IPS-18a (cell line): ENCODE measurements at regions not wholly inside any gene's neighbourhood (a gene's known extent, or its start where the extent isn't known, plus 50 kb on each side); places are given as distances from the start of the nearest gene placed in this dataset.
"Not testable (repeated sequence)": the region's sequence is repeated elsewhere in the genome, so short reads cannot be mapped to it uniquely, and the experiment has no call there.

Experiments
- H3K27ac ChIP-seq: one replicate; pipeline ENCODE4 v1.5.1; 2013; ENCODE audit warnings: low read length
- H3K27me3 ChIP-seq: one replicate; pipeline ENCODE4 v1.6.1; 2013; ENCODE audit warnings: mild to moderate bottlenecking, low read length; ENCODE audit not compliant: control insufficient read depth, insufficient read depth
- H3K36me3 ChIP-seq: one replicate; pipeline ENCODE4 v1.6.1; 2013; ENCODE audit warnings: low read depth, low read length; ENCODE audit not compliant: control insufficient read depth
- H3K4me1 ChIP-seq: one replicate; pipeline ENCODE4 v1.6.1; 2013; ENCODE audit warnings: low read depth, low read length; ENCODE audit not compliant: control insufficient read depth
- H3K4me3 ChIP-seq: one replicate; pipeline ENCODE4 v1.5.1; 2013; ENCODE audit warnings: low read length
- H3K9ac ChIP-seq: one replicate; pipeline ENCODE4 v1.6.1; 2013; ENCODE audit warnings: mild to moderate bottlenecking, low read length, moderate library complexity
- H3K9me3 ChIP-seq: one replicate; pipeline ENCODE4 v1.6.1; 2013; ENCODE audit warnings: low read depth, low read length; ENCODE audit not compliant: control insufficient read depth

- H3K27me3 ChIP-seq = no peaks in the 10 kb centered on the region
- no peaks in the 10 kb centered on the region for H3K4me1 ChIP-seq
- no peak overlapping the region for H3K4me3 ChIP-seq
- H3K9me3 ChIP-seq = no peaks in the 10 kb centered on the region
- H3K27ac ChIP-seq = no peak overlapping the region
- H3K36me3 ChIP-seq = no peaks in the 10 kb centered on the region
- H3K9ac ChIP-seq = no peak overlapping the region
Observed at GRCh38 chr2:239642406-239643004, 241.7 kb upstream of the HDAC4 start.

DNA sequence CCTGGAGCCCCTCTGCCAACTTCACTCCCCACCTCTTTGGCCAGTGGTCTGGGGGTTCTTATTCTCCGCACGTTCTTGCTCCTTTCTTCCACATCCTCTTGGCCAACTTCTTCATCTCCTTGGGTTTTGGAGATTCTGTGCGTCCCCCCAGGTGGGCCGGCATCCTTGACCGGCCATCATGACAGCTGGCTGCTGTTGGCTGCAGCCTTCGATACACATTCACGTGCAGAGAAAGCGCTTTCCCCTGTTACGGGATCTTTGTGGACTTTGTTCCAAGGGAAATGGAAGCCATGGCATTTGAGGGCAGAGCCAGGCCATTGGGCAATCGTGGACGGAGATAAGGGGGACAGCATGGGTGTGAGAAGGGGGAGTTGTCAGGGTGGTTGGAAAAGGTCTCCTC is 241.1 kb upstream of the HDAC4 start:
- H3K36me3 ChIP-seq, H3K4me1 ChIP-seq, H3K4me3 ChIP-seq, H3K27me3 ChIP-seq, H3K9ac ChIP-seq, H3K27ac ChIP-seq, H3K9me3 ChIP-seq: not testable (repeated sequence)

GRCh38 chr2:239640676-239641578 is 240.1 kb upstream of the HDAC4 start:
- H3K9ac ChIP-seq = no peak overlapping the region
- no peaks in the 10 kb centered on the region for H3K4me1 ChIP-seq
- no peaks in the 10 kb centered on the region for H3K36me3 ChIP-seq
- H3K27me3 ChIP-seq = no peaks in the 10 kb centered on the region
- no peak overlapping the region for H3K4me3 ChIP-seq
- no peak overlapping the region for H3K27ac ChIP-seq
- H3K9me3 ChIP-seq = peaks cover 4% of the 10 kb centered on the region

- Histone ChIP-seq H3K4me1 (no peaks in the 10 kb centered on the region), H3K9ac (no peak overlapping the region), H3K27me3 (no peaks in the 10 kb centered on the region), H3K9me3 (peaks cover 4% of the 10 kb centered on the region), H3K27ac (no peak overlapping the region), H3K4me3 (no peak overlapping the region), H3K36me3 (no peaks in the 10 kb centered on the region)
Observed at GRCh38 chr2:239640210-239640609, 239.4 kb upstream of the HDAC4 start.

GRCh38 chr2:239639421-239640185 is 238.8 kb upstream of the HDAC4 start:
- Histone ChIP-seq H3K4me1 (no peaks in the 10 kb centered on the region), H3K36me3 (no peaks in the 10 kb centered on the region), H3K9me3 (peaks cover 4% of the 10 kb centered on the region), H3K27ac (no peak overlapping the region), H3K4me3 (no peak overlapping the region), H3K27me3 (no peaks in the 10 kb centered on the region), H3K9ac (no peak overlapping the region)

DNA sequence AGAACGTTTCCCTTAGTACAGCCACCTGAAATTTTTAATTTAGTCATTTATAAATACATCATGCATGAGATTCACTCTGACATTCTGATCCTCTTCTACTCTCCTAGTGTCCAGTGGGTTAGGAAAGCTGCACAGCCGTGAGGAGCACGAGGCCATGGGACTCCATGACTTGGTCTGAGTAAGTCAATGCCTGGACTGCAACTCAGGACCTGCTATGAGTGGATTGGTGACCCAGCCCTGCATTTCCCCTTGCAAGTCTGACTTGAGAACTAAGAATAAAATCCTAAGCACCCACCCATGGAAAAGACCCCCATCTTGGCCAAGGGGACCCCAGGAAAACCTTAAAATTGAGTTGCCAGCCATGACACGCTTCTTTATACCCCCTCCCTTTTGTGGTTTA is 237.6 kb upstream of the HDAC4 start:
- no peaks in the 10 kb centered on the region for H3K36me3 ChIP-seq
- no peak overlapping the region for H3K4me3 ChIP-seq
- H3K4me1 ChIP-seq = no peaks in the 10 kb centered on the region
- no peak overlapping the region for H3K27ac ChIP-seq
- peaks cover 4% of the 10 kb centered on the region for H3K9me3 ChIP-seq
- no peaks in the 10 kb centered on the region for H3K27me3 ChIP-seq
- no peak overlapping the region for H3K9ac ChIP-seq

- no peak overlapping the region for H3K27ac ChIP-seq
- H3K9ac ChIP-seq = no peak overlapping the region
- no peaks in the 10 kb centered on the region for H3K27me3 ChIP-seq
- no peaks in the 10 kb centered on the region for H3K4me1 ChIP-seq
- H3K4me3 ChIP-seq = no peak overlapping the region
- peaks cover 4% of the 10 kb centered on the region for H3K9me3 ChIP-seq
- no peaks in the 10 kb centered on the region for H3K36me3 ChIP-seq
Observed at GRCh38 chr2:239636808-239637207, 236.0 kb upstream of the HDAC4 start.

- H3K36me3 ChIP-seq = no peaks in the 10 kb centered on the region
- H3K27ac ChIP-seq = no peak overlapping the region
- no peak overlapping the region for H3K4me3 ChIP-seq
- H3K27me3 ChIP-seq = no peaks in the 10 kb centered on the region
- no peaks in the 10 kb centered on the region for H3K4me1 ChIP-seq
- no peak overlapping the region for H3K9ac ChIP-seq
- peaks cover 4% of the 10 kb centered on the region for H3K9me3 ChIP-seq
Observed at GRCh38 chr2:239634769-239635168, 233.9 kb upstream of the HDAC4 start.

DNA sequence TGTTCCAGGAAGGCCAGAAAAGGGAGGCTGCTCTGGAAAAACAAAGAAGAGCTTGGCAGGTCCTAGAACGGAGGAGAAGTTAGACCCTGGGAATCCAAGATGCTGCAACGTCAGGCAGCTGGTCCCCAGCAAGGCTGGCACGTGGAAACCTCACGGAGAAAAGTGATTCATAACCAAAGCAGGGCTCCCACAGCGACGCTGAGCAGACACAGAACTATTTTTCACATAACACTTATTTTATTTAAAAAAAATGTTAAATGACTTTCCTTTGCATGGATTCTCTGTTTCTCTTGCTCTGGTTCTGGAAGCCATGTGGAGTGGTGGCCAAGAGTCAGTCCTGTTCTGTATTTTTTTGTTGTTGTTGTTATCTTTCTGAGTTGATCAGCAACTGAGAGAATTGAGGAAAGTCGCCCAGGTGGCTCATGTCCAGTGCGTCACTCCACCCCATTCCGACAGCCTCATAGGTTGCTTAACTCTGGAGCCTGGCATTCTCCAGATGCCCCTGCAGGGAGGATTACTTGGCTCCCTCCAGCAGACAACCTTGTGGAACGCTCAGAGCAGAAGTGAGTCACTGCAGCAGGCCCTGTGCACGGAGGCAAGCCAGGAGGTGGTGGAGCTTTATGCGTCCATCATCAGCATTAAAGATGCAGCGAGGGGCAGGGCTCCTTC is 229.9 kb upstream of the HDAC4 start:
- no peak overlapping the region for H3K9ac ChIP-seq
- peaks cover 3% of the 10 kb centered on the region for H3K4me1 ChIP-seq
- H3K9me3 ChIP-seq = no peaks in the 10 kb centered on the region
- no peaks in the 10 kb centered on the region for H3K27me3 ChIP-seq
- H3K27ac ChIP-seq = no peak overlapping the region
- H3K4me3 ChIP-seq = no peak overlapping the region
- no peaks in the 10 kb centered on the region for H3K36me3 ChIP-seq

GRCh38 chr2:239629926-239630617 is 229.3 kb upstream of the HDAC4 start:
- Histone ChIP-seq H3K4me3 (no peak overlapping the region), H3K4me1 (peaks cover 3% of the 10 kb centered on the region), H3K9ac (no peak overlapping the region), H3K27me3 (no peaks in the 10 kb centered on the region), H3K9me3 (no peaks in the 10 kb centered on the region), H3K27ac (no peak overlapping the region), H3K36me3 (no peaks in the 10 kb centered on the region)
